ENCODE measurements at regions not wholly inside any gene's neighbourhood (a gene's known extent, or its start where the extent isn't known, plus 50 kb on each side); places are given as distances from the start of the nearest gene placed in this dataset.

DNA sequence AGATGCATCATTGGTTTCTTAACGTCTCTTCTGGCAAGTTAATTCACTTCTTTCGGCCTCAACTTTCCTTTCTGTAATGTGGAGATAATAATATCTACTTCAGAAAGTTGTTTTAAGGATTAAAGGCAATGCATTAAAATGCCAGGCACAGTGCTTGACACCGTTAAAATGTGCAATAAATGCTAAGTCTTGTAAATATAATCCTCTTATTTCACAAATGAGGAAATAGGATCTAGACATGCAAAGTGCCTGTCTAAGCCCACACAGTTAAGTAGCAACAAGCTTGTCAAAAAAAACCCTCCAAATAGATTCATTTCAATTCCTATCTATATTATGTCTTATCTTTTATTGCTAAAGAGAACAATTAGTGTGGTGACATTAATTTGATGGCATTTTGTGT, 86.4 kb upstream of the TSC22D1 start:
- no peaks in the 10 kb centered on the region for H3K79me2 ChIP-seq (ENCODE audit: insufficient read depth, low read length)
- no peak overlapping the region for H3K4me3 ChIP-seq (replicated peaks in 1 of 3; ENCODE audit: insufficient read depth in 1 of 3, low read depth in 2 of 3, low read length in 3 of 3)
- TF ChIP-seq LCORL (IDR thresholded peaks at IDR 0.05) (no peak), LCORL (CRISPR knock-in tag; IDR thresholded peaks at IDR 0.05) (no peak), SOX6 (IDR thresholded peaks at IDR 0.05) (no peak), SOX6 (CRISPR knock-in tag; IDR thresholded peaks at IDR 0.05) (no peak), ATRX (CRISPR knock-in tag; IDR thresholded peaks at IDR 0.05; ENCODE audit: borderline replicate concordance) (no peak), ZNF274 (CRISPR knock-in tag; IDR thresholded peaks at IDR 0.05) (no peak), ETV6 (CRISPR knock-in tag; conservative IDR thresholded peaks at IDR 0.05) (no peak), TAF15 (IDR thresholded peaks at IDR 0.05; ENCODE audit: low read depth, low read length, poor library complexity, severe bottlenecking) (no peak), SAP130 (CRISPR knock-in tag; IDR thresholded peaks at IDR 0.05; ENCODE audit: low read depth) (no peak), HMGA1 (CRISPR knock-in tag; conservative IDR thresholded peaks at IDR 0.05) (no peak)
- H3K36me3 ChIP-seq (replicated peaks in 1 of 2; ENCODE audit: control insufficient read depth in 1 of 2, insufficient read depth in 2 of 2, low read length in 2 of 2) = no peaks in the 10 kb centered on the region
- H3K4me1 ChIP-seq (ENCODE audit: insufficient read depth, low read length) = no peaks in the 10 kb centered on the region
- in situ Hi-C loops (cut with HindIII; ENCODE audit: extremely low pct_ligation_motif_present, low pct_unique_long_range_greater_than_20kb) = no loop called here
- no peak for FAIRE-seq
- no peak for DNase-seq (ENCODE audit: low spot score)
- POLR2A ChIA-PET = no interaction called here
- no peak overlapping the region for H3K27ac ChIP-seq (ENCODE audit: extremely low read length, insufficient read depth, low read length)
- CTCF ChIA-PET (ENCODE audit: low intra/inter-chr PET ratio, low total read pairs) = no interaction called here
- intact Hi-C loops (cut with micrococcal nuclease; ENCODE audit: unreplicated experiment) = no loop called here
- no peaks in the 10 kb centered on the region for H3K9me3 ChIP-seq (ENCODE audit: low read length)
- H4K20me1 ChIP-seq (ENCODE audit: insufficient read depth, low read length) = no peaks in the 10 kb centered on the region
- no TSS peak for BruUV-seq (replicated peaks)
- H3K4me2 ChIP-seq (ENCODE audit: low read depth, low read length) = no peak overlapping the region
- 13% methylated on average over 3 of the region's 3 CpGs for WGBS (ENCODE audit: low lambda C conversion rate)
- H3K27me3 ChIP-seq (ENCODE audit: control insufficient read depth in 1 of 2, insufficient read depth in 2 of 2, low read length in 2 of 2) = peaks cover 0 to 6% of the 10 kb centered on the region in 2 experiments; a peak in 1 of 5 replicates
- H3K9ac ChIP-seq (ENCODE audit: insufficient read depth, low read depth, low read length) = no peak overlapping the region
- ATAC-seq = no peak
- H2AFZ ChIP-seq (ENCODE audit: low read length) = no peak overlapping the region

DNA sequence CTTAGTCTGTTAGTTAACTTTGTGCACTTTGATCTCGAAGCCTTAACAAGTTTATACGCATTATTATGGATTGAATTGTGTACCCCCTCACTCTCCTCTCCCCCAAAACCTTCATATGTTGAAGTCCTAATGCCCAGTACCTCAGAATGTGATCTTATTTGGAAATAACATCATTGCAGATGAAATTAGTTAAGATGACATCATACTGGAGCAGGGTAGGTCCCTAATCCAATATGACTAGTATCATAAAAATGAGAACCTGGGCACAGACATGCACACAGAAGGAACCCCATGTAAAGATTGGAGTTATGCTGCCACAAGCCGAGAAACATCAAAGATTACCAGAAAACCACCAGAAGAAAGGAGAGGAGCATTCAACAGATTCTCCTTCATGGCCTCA, 85.8 kb upstream of the TSC22D1 start:
- Histone ChIP-seq H3K4me1 (ENCODE audit: insufficient read depth, low read length) (no peaks in the 10 kb centered on the region), H2AFZ (ENCODE audit: low read length) (no peak overlapping the region), H3K27me3 (ENCODE audit: control insufficient read depth in 1 of 2, insufficient read depth in 2 of 2, low read length in 2 of 2) (0 out of 5 replicates have a peak, but pooled peaks cover 0 to 3% of the 10 kb centered on the region in 2 experiments), H3K36me3 (replicated peaks in 1 of 2; ENCODE audit: control insufficient read depth in 1 of 2, insufficient read depth in 2 of 2, low read length in 2 of 2) (no peaks in the 10 kb centered on the region), H3K9me3 (ENCODE audit: low read length) (no peaks in the 10 kb centered on the region), H4K20me1 (ENCODE audit: insufficient read depth, low read length) (no peaks in the 10 kb centered on the region), H3K9ac (ENCODE audit: insufficient read depth, low read depth, low read length) (no peak overlapping the region), H3K4me2 (ENCODE audit: low read depth, low read length) (no peak overlapping the region), H3K4me3 (replicated peaks in 1 of 3; ENCODE audit: insufficient read depth in 1 of 3, low read depth in 2 of 3, low read length in 3 of 3) (no peak overlapping the region), H3K27ac (ENCODE audit: extremely low read length, insufficient read depth, low read length) (no peak overlapping the region), H3K79me2 (ENCODE audit: insufficient read depth, low read length) (no peaks in the 10 kb centered on the region)
- no TSS peak for BruUV-seq (replicated peaks)
- intact Hi-C loops (cut with micrococcal nuclease; ENCODE audit: unreplicated experiment) = no loop called here
- WGBS (ENCODE audit: low lambda C conversion rate) = 2% methylated on average over 3 of the region's 3 CpGs
- no peak for FAIRE-seq
- TF ChIP-seq ZNF44 (CRISPR knock-in tag; IDR thresholded peaks at IDR 0.05) = no peak
- peak; percentile 75 for TF ChIP-seq ATF7 (IDR thresholded peaks at IDR 0.05)
- TF ChIP-seq ATF7 (CRISPR knock-in tag; IDR thresholded peaks at IDR 0.05) = no peak
- no peak for ATAC-seq
- ChIA-PET CTCF (ENCODE audit: low intra/inter-chr PET ratio, low total read pairs) (no interaction called here), POLR2A (no interaction called here)
- in situ Hi-C loops (cut with HindIII; ENCODE audit: extremely low pct_ligation_motif_present, low pct_unique_long_range_greater_than_20kb) = no loop called here
- DNase-seq (ENCODE audit: low spot score) = no peak
